SKM-1 (cell line): ENCODE measurements at regions not wholly inside any gene's neighbourhood (a gene's known extent, or its start where the extent isn't known, plus 50 kb on each side); places are given as distances from the start of the nearest gene placed in this dataset.
"Not testable (repeated sequence)": the region's sequence is repeated elsewhere in the genome, so short reads cannot be mapped to it uniquely, and the experiment has no call there.

Experiments
- DNase-seq: peaks from one replicate; lab custom pipeline; 2025; ENCODE audit not compliant: unreplicated experiment; lab: John Stamatoyannopoulos, UW

DNA sequence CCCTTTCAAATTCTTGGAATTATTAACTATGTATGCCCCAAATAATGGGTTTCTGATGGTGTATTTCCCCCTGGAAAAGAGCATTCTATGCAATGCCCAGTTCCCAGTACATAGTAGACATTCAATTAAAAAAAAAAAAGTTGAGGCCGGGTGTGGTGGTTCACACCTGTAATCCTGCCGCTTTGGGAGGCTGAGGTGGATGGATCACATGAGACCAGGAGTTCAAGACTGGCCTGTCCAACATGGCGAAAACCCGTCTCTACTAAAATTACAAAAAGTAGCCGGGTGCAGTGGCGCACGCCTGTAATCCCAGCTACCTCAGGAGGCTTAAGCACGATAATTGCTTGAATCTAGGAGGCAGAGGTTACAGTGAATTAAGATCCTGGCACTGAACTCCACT, 83.3 kb upstream of the ZNF217 start:
- DNase-seq: no peak

- no peak for DNase-seq
Measured at GRCh38 chr20:53676519-53676822, 82.8 kb upstream of the ZNF217 start.

DNA sequence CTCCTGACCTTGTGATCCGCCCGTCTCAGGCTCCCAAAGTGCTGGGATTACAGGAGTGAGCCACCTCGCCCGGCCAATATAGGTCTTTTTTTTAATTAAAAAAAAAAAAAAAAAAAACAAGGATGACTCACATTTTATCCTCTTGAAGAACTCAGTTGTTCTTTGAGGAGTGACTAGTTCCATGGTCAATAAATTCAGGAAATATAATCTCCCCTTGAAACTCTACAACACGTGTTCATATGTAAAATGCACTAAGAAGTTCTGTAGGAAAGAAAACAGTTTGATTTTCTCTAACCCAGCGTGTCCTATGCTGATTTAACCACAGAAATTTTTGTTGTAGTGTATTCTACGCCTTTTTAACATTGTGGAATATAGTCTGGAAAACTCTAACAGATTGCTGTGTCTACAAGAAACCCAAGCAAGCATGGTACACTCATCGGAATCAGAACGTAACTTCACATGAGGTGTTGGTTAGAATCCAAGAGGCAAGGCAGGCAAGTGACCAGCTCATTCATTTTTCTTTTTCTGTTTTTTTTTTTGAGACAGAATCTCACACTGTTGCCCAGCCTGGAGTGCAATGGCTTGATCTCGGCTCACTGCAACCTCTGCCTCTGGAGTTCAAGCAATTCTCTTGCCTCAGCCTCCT, 79.0 kb upstream of the ZNF217 start:
- DNase-seq: no peak

DNA sequence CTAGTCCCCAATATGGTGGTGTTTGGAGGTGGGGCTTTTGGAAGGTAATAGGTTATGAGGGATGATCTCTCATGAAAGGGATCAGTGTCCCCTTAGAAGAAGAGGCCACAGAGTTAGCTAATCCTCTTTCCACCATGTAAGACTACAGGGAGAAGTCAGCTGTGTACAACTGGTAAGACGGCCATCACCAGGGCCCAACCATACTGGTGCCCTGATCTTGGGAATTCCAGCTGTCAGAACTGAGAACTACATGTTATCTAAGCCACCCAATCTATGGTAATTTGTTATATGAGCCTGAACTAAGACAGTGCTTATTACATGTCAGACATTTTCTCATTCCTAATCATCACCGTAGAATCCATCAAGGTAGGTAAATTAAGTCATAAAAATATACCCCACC, 77.7 kb upstream of the ZNF217 start:
- DNase-seq: no peak

DNA sequence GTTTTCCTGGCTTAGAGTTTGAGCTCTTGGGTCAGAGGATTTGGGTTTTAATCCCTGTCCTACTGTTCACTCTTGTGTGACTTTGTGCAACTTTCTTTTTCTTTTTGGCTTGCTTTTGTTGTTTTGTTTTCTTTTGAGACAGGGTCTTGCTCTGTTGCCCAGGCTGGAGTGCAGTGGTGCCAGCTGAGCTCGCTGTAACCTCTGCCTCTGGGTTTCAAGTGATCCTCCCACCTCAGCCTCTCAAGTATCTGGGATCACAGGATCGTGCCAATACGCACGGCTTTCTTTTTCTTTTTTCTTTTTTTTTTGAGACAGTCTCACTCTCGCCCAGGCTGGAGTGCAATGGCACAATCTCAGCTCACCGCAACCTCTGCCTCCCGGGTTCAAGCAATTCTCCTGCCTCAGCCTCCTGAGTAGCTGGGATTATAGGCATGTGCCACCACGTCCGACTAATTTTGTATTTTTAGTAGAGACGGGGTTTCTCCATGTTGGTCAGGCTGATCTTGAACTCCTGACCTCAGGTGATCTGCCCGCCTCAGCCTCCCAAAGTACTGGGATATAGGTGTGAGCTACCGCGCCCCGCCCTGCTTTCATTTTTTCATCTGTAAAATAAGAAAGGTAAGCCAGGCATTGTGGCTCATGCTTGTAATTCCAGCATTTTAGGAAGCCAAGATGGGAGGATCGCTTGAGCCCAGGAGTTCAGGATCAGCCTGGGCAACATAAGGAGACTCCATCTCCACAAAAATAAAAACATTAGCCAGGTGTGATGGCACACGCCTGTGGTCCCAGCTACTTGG, 76.1 kb upstream of the ZNF217 start:
- DNase-seq: not testable (repeated sequence)

- DNase-seq: no peak
Measured at GRCh38 chr20:53668992-53669391, 75.4 kb upstream of the ZNF217 start.

DNA sequence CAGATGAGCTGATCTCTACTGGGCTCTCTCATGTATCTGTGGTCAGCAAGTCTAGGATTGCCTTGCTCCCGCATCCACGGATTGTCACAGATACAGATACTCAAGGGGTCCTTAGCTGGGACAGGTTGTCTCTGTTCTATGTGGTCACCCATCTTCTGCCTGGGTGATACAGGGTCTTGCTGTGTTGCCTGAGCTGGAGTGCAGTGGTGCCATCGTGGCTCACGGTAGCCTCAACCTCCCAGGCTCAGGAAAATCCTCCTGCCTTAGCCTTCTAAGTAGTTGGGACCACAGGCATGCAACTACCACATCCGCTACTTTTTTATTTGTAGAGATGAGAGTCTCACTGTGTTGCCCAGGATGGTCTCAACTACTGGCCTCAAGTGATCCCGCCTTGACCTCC, 72.5 kb upstream of the ZNF217 start:
- no peak for DNase-seq

GRCh38 chr20:53664121-53664520, 70.5 kb upstream of the ZNF217 start:
- DNase-seq: no peak

DNA sequence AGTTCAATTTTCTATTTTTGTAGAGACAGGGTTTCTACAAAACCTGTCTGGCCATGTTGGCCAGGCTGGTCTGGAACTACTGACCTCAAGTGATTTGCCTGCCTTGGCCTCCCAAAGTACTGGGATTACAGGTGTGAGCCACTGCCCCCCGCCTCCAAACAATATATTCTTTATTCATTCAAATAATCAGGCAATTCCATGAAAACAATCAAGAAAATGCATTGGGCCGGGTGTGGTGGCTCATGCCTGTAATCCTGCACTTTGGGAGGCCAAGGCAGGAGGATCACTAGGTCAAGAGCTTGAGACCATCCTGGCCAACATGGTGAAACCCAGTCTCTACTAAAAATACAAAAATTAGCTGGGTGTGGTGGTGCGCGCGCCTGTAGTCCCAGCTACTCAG, 69.9 kb upstream of the ZNF217 start:
- not testable (repeated sequence) for DNase-seq

DNA sequence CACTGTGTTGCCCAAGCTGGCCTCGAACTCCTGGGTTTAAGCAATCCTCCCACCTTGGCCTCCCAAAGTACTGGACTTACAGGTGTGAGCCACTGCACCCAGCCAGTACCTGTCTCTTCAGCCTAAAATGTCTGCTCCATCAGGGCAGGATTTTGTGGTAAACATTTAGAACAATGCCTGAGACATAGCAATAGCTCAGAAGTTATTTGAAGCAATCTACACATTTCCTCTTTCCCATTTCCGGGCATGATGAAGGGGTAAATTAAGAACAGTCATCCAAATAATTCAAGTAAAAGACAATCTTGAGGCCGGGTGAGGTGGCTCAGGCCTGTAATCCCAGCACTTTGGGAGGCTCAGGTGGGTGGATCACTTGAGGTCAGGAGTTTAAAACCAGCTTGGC, 69.0 kb upstream of the ZNF217 start:
- no peak for DNase-seq

DNA sequence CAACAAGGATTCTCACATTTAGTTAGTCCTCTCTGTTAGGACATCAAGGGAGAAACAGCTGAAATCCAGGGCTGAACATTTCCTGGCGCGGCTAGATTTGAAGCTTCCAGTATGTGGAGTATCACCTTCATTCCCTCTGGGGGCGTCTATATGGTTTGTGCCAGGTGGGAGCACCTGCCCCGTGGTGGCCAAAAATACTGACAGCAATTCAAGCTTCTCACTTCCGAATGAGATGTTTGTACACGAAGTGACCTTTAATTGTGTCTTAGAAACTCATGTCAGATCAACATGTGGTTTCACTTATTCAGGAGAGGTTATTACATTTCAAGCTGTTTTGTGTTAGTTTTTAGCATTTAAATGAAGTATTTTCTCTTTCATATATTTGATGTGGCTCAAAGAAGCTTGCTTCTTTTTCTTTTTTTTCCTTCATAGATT, 67.3 kb upstream of the ZNF217 start:
- no peak for DNase-seq

DNA sequence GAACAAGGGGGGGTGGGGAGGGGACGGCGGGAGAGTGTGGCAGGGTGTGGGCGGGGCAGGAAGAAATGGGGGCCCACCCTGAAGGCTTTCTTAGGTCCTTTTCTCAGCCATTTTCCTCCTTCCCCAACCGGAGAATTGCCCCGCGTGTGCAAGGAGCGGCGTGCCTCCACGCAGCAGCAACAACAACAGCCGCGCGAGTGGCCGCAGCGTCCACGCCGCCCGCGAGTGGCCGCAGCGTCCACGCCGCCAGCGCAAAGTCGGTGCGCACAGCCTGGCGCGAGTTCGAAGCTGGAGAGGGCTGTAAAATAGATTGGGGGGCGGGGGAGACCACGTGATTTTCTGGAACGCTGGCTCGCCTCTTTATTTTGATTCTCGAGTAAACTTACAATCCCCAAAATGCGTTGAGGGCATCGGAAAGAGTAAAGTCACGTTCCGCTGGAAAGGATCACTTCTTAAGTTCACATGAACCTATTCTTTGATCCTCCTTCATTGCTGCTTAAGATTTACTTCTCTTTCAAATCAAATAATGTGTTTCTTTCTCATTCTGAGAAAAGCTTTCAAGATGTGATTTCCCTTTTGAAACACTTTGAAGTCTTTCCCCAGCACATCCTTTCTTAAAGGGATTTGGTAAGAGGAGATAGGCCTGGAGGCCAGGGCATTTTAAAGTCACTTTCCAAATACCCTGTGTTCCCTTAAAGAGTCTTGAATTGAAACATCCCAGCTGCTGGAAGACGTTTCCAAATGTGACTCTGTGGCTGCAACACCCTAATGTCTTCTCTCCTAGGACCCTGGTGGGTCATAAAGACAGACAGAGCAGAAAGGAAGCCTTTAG, 66.7 kb upstream of the ZNF217 start:
- DNase-seq: no peak

GRCh38 chr20:53658973-53659372, 65.3 kb upstream of the ZNF217 start:
- DNase-seq: no peak

- no peak for DNase-seq
Measured at GRCh38 chr20:53658322-53658721, 64.7 kb upstream of the ZNF217 start.

GRCh38 chr20:53657732-53658131, 64.1 kb upstream of the ZNF217 start:
- DNase-seq: no peak

- no peak for DNase-seq
Measured at GRCh38 chr20:53657279-53657678, 63.6 kb upstream of the ZNF217 start.

GRCh38 chr20:53656293-53657202, 62.9 kb upstream of the ZNF217 start:
- DNase-seq: no peak

DNA sequence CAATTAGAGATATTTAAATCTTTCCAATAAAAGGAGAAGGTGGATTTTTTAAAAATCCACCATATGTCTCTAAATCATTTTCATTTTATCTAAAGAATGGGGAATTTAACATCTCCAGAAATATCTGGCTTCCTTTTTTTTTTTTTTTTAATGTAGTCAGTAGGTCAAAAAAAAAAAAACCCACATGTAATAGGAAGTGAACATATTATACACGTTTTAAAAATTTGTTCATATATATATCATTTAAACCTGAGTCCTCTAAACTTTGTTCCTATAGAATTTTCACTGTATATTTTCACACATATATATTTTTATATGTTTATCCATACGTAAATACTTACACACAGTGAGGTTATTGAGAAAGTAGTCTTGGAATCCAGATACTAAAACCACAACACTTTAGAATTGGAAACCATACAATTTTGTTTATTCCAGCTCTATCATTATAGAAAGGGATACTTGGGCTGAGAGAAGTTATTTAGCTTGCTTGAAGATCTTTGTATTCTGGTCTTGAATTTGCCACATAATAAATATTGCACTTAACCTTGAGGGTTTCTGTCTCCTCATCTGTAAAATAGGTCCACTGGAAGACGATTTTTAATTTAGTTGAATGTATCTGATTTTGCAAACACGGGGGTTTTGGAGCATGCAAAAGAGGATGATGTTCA, 62.1 kb upstream of the ZNF217 start:
- no peak for DNase-seq

DNA sequence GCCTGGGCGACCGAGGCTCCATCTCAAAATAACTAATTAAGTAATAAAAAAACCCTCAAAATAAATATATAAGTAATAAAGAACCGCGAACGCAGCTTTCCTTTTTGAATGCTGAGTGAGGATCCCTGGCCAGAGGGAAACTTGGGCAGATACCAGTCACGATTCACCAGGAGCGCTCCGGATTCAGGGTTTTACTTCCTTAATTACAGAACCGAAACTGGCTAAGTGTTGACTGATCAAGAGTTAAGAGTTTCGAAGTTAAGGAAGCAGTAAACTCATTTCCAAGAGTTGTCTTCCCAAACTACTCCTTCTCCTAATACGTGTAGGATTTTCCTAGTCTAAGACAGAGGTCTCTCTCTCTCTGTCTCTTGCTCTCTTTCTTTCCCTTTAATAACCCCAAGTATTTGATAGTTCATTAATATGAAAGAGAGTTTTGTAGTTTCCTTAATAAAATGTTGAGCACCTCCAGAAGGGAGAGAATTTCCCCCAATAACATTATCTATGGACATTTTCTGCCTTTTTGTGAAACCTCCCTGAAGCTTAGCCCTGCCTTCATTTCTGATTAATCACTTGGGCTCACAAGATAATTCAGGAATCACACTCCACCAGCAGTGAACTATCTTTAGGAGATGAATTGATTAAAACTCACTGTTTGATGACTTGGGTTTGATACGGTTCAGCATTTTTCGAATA, 61.4 kb upstream of the ZNF217 start:
- DNase-seq: no peak

GRCh38 chr20:53654521-53654920, 60.9 kb upstream of the ZNF217 start:
- DNase-seq: not testable (repeated sequence)
